ENCODE measurements at regions not wholly inside any gene's neighbourhood (a gene's known extent, or its start where the extent isn't known, plus 50 kb on each side); places are given as distances from the start of the nearest gene placed in this dataset.
"Not testable (repeated sequence)": the region's sequence is repeated elsewhere in the genome, so short reads cannot be mapped to it uniquely, and the experiment has no call there.

- TF ChIP-seq, protein P1, sequence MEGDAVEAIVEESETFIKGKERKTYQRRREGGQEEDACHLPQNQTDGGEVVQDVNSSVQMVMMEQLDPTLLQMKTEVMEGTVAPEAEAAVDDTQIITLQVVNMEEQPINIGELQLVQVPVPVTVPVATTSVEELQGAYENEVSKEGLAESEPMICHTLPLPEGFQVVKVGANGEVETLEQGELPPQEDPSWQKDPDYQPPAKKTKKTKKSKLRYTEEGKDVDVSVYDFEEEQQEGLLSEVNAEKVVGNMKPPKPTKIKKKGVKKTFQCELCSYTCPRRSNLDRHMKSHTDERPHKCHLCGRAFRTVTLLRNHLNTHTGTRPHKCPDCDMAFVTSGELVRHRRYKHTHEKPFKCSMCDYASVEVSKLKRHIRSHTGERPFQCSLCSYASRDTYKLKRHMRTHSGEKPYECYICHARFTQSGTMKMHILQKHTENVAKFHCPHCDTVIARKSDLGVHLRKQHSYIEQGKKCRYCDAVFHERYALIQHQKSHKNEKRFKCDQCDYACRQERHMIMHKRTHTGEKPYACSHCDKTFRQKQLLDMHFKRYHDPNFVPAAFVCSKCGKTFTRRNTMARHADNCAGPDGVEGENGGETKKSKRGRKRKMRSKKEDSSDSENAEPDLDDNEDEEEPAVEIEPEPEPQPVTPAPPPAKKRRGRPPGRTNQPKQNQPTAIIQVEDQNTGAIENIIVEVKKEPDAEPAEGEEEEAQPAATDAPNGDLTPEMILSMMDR (IDR thresholded peaks at IDR 0.05; ENCODE audit: low read depth, low read length, missing input control), result not testable (repeated sequence)
- TF ChIP-seq SP1 (IDR thresholded peaks at IDR 0.05); GABPA (IDR thresholded peaks at IDR 0.05 in 1 of 2, conservative IDR thresholded peaks at IDR 0.05 in 1 of 2); TAF1 (conservative IDR thresholded peaks at IDR 0.05); NR2F2 (IDR thresholded peaks at IDR 0.05); RAD21 (IDR thresholded peaks at IDR 0.05); EGR1 (IDR thresholded peaks at IDR 0.05; ENCODE audit: low read depth in 2 of 2): not testable (repeated sequence)
Measured at GRCh38 chr7:76931441-76931840, 100.7 kb downstream of the SPDYE17 start.
